Astrocyte (in vitro differentiated cells and primary cell): ENCODE measurements at regions not wholly inside any gene's neighbourhood (a gene's known extent, or its start where the extent isn't known, plus 50 kb on each side); places are given as distances from the start of the nearest gene placed in this dataset.

Experiments used
- EZH2 ChIP-seq: IDR thresholded peaks from 2 replicates; pipeline ENCODE4 v1.6.1; 2012; ENCODE audit warnings: mild to moderate bottlenecking, low read length, inconsistent platforms; ENCODE audit not compliant: insufficient read depth
- TF ChIP-seq, protein P1 (sequence below): IDR thresholded peaks from 2 replicates; pipeline ENCODE4 v1.5.1; 2011; ENCODE audit warnings: low read depth, mild to moderate bottlenecking, inconsistent platforms, low read length, moderate library complexity; ENCODE audit not compliant: insufficient read depth

DNA sequence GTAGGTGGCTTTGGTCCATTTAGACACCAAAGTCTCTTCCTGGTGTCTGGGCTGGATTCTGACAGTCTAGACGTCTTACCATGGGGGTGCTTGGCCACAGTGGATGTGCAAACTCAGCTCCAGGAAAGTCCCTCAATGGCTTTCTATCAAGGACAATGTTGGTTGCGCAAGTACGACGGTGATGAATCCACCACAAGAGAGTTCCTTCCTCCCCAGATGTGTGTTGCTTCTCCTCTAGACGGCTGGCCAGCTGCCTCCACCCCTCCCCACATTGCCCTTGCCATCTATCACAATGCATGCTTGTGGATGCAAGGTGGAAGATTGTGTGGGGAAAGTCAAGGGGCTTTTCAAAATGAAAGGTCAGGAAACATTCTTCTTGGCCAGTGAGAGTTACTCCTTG is 89.7 kb upstream of the IRX2 start:
- TF ChIP-seq, protein P1, sequence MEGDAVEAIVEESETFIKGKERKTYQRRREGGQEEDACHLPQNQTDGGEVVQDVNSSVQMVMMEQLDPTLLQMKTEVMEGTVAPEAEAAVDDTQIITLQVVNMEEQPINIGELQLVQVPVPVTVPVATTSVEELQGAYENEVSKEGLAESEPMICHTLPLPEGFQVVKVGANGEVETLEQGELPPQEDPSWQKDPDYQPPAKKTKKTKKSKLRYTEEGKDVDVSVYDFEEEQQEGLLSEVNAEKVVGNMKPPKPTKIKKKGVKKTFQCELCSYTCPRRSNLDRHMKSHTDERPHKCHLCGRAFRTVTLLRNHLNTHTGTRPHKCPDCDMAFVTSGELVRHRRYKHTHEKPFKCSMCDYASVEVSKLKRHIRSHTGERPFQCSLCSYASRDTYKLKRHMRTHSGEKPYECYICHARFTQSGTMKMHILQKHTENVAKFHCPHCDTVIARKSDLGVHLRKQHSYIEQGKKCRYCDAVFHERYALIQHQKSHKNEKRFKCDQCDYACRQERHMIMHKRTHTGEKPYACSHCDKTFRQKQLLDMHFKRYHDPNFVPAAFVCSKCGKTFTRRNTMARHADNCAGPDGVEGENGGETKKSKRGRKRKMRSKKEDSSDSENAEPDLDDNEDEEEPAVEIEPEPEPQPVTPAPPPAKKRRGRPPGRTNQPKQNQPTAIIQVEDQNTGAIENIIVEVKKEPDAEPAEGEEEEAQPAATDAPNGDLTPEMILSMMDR, result no peak
- no peak for TF ChIP-seq EZH2
